Mammary epithelial cell (primary cell): ENCODE measurements at regions not wholly inside any gene's neighbourhood (a gene's known extent, or its start where the extent isn't known, plus 50 kb on each side); places are given as distances from the start of the nearest gene placed in this dataset.

ENCODE experiments used
- CTCF ChIP-seq, 2 donors: IDR thresholded peaks in 1 of 2; conservative IDR thresholded peaks in 1 of 2; 2 replicates each; pipeline ENCODE4 v1.5.1; 2011 to 2012; ENCODE audit warnings: inconsistent platforms in 2 of 2, low read length in 2 of 2, mild to moderate bottlenecking in 2 of 2, control low read depth in 1 of 2, low read depth in 1 of 2; ENCODE audit not compliant: insufficient read depth in 1 of 2; ENCODE audit errors: extremely low read depth in 1 of 2
- EZH2 ChIP-seq: IDR thresholded peaks from 2 replicates; pipeline ENCODE4 v1.6.1; 2012; ENCODE audit warnings: low read length, inconsistent platforms, borderline replicate concordance

- TF ChIP-seq EZH2 (no peak), CTCF (conservative IDR thresholded peaks at IDR 0.05 in 1 of 2, IDR thresholded peaks at IDR 0.05 in 1 of 2; ENCODE audit: extremely low read depth in 1 of 2, insufficient read depth in 1 of 2, low read depth in 1 of 2, low read length in 2 of 2) (no peak)
These were observed 53.5 kb downstream of the MAGEF1 start for GRCh38 chr3:184658223-184658928.
